Astrocyte (in vitro differentiated cells and primary cell): ENCODE measurements at regions not wholly inside any gene's neighbourhood (a gene's known extent, or its start where the extent isn't known, plus 50 kb on each side); places are given as distances from the start of the nearest gene placed in this dataset.

Source experiments
- DNase-seq: peaks from one replicate; pipeline ENCODE4 v3.0.0-alpha.2; 2010; ENCODE audit warnings: low read depth
- FAIRE-seq: peaks from 2 replicates; lab custom pipeline; 2011; peaks lifted over from hg19 to GRCh38; lab: Jason Lieb, UNC
- H2AFZ ChIP-seq: 2 replicates; pipeline ENCODE4 v1.6.0; 2012; ENCODE audit warnings: low read depth, low read length, inconsistent platforms
- H3K27ac ChIP-seq: 2 replicates; pipeline ENCODE4 v1.5.1; 2011; ENCODE audit warnings: low read depth, low read length, inconsistent platforms
- H3K27me3 ChIP-seq: 2 replicates; pipeline ENCODE4 v1.6.0; 2011; ENCODE audit warnings: low read length, inconsistent platforms; ENCODE audit not compliant: insufficient read depth
- H3K36me3 ChIP-seq: 2 replicates; pipeline ENCODE4 v1.5.1; 2011; ENCODE audit warnings: low read length, inconsistent platforms; ENCODE audit not compliant: insufficient read depth
- H3K4me1 ChIP-seq: 2 replicates; pipeline ENCODE4 v1.5.1; 2011; ENCODE audit warnings: low read length, inconsistent platforms; ENCODE audit not compliant: insufficient read depth
- H3K4me2 ChIP-seq: 2 replicates; pipeline ENCODE4 v1.6.0; 2012; ENCODE audit warnings: low read length, inconsistent platforms
- H3K4me3 ChIP-seq: 2 replicates; pipeline ENCODE4 v1.5.1; 2011; ENCODE audit warnings: low read depth, mild to moderate bottlenecking, low read length, inconsistent platforms; ENCODE audit not compliant: insufficient read depth
- H3K79me2 ChIP-seq: 2 replicates; pipeline ENCODE4 v1.6.0; 2012; ENCODE audit warnings: mild to moderate bottlenecking, low read length, inconsistent platforms; ENCODE audit not compliant: insufficient read depth
- H3K9ac ChIP-seq: 2 replicates; pipeline ENCODE4 v1.6.0; 2012; ENCODE audit warnings: mild to moderate bottlenecking, low read length, inconsistent platforms
- H3K9me3 ChIP-seq: 2 replicates; pipeline ENCODE4 v1.5.1; 2012; ENCODE audit warnings: low read depth, mild to moderate bottlenecking, low read length, inconsistent platforms; ENCODE audit not compliant: insufficient read depth
- H4K20me1 ChIP-seq: 2 replicates; pipeline ENCODE4 v1.6.0; 2012; ENCODE audit warnings: low read length, inconsistent platforms; ENCODE audit not compliant: insufficient read depth
- H3K27ac Mint-ChIP-seq: one replicate; pipeline ENCODE4 v1.8.0; 2021; ENCODE audit warnings: mild to moderate bottlenecking, mixed read lengths; ENCODE audit not compliant: unreplicated experiment
- H3K27me3 Mint-ChIP-seq: one replicate; pipeline ENCODE4 v1.8.0; 2021; ENCODE audit warnings: low read depth, mixed read lengths; ENCODE audit not compliant: unreplicated experiment
- H3K36me3 Mint-ChIP-seq: one replicate; pipeline ENCODE4 v1.8.0; 2021; ENCODE audit warnings: low read depth, mixed read lengths; ENCODE audit not compliant: unreplicated experiment
- H3K4me1 Mint-ChIP-seq: one replicate; pipeline ENCODE4 v1.8.0; 2021; ENCODE audit warnings: low read depth, mixed read lengths; ENCODE audit not compliant: unreplicated experiment
- H3K4me3 Mint-ChIP-seq: one replicate; pipeline ENCODE4 v1.8.0; 2021; ENCODE audit warnings: mild to moderate bottlenecking, moderate library complexity, mixed read lengths; ENCODE audit not compliant: unreplicated experiment
- H3K9me3 Mint-ChIP-seq: one replicate; pipeline ENCODE4 v1.8.0; 2021; ENCODE audit warnings: mild to moderate bottlenecking, mixed read lengths; ENCODE audit not compliant: unreplicated experiment
- CTCF ChIP-seq: IDR thresholded peaks from 2 replicates; pipeline ENCODE4 v1.5.1; 2011; ENCODE audit warnings: low read depth, mild to moderate bottlenecking, inconsistent platforms, low read length, moderate library complexity; ENCODE audit not compliant: insufficient read depth
- EZH2 ChIP-seq: IDR thresholded peaks from 2 replicates; pipeline ENCODE4 v1.6.1; 2012; ENCODE audit warnings: mild to moderate bottlenecking, low read length, inconsistent platforms; ENCODE audit not compliant: insufficient read depth

GRCh38 chr10:117928281-117928680 is 118.5 kb downstream of the RAB11FIP2 start:
- H3K27ac ChIP-seq = no peak overlapping the region
- no peaks in the 10 kb centered on the region for H3K9me3 Mint-ChIP-seq
- no peak overlapping the region for H3K4me3 ChIP-seq
- H3K27me3 Mint-ChIP-seq = peaks cover 7% of the 10 kb centered on the region
- no peaks in the 10 kb centered on the region for H3K4me1 ChIP-seq
- no peak overlapping the region for H2AFZ ChIP-seq
- TF ChIP-seq EZH2 (no peak), CTCF (no peak)
- no peak overlapping the region for H3K9ac ChIP-seq
- H3K9me3 ChIP-seq = no peaks in the 10 kb centered on the region
- H4K20me1 ChIP-seq = no peaks in the 10 kb centered on the region
- H3K36me3 Mint-ChIP-seq = no peaks in the 10 kb centered on the region
- no peak for FAIRE-seq
- no peak overlapping the region for H3K4me2 ChIP-seq
- DNase-seq = no peak
- H3K4me3 Mint-ChIP-seq = no peak overlapping the region
- no peaks in the 10 kb centered on the region for H3K36me3 ChIP-seq
- H3K79me2 ChIP-seq = no peaks in the 10 kb centered on the region
- H3K27me3 ChIP-seq = no peaks in the 10 kb centered on the region
- no peak overlapping the region for H3K27ac Mint-ChIP-seq
- no peaks in the 10 kb centered on the region for H3K4me1 Mint-ChIP-seq

DNA sequence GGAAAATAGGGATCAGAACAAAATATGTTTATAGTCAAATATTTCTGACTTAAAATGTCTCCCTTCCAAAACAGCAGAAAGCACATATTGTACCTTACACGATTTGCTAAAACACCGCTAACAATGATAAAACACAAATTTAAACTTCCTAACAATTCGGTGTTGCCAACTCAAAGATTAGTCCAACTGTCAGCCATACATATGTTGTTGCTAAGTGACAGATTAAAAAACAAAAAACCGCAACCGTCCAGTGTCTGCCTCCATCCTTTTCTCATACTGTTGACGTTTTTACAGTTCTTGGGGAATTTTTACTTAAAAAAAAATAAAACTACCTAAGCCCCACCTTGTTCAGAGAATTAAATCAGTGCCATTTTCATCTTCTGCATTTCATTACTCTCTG is 118.0 kb downstream of the RAB11FIP2 start:
- no peaks in the 10 kb centered on the region for H3K36me3 Mint-ChIP-seq
- Histone ChIP-seq H3K4me1 (no peaks in the 10 kb centered on the region), H3K9ac (no peak overlapping the region), H3K27ac (no peak overlapping the region), H3K4me2 (no peak overlapping the region), H2AFZ (no peak overlapping the region), H3K36me3 (no peaks in the 10 kb centered on the region), H3K79me2 (no peaks in the 10 kb centered on the region), H4K20me1 (no peaks in the 10 kb centered on the region), H3K4me3 (no peak overlapping the region), H3K27me3 (no peaks in the 10 kb centered on the region), H3K9me3 (no peaks in the 10 kb centered on the region)
- H3K27ac Mint-ChIP-seq = no peak overlapping the region
- FAIRE-seq (no peak), DNase-seq (no peak)
- H3K27me3 Mint-ChIP-seq = peaks cover 7% of the 10 kb centered on the region
- TF ChIP-seq EZH2 = no peak
- no peak for TF ChIP-seq CTCF
- no peak overlapping the region for H3K4me3 Mint-ChIP-seq
- no peaks in the 10 kb centered on the region for H3K4me1 Mint-ChIP-seq
- H3K9me3 Mint-ChIP-seq = no peaks in the 10 kb centered on the region

- Histone ChIP-seq H2AFZ (no peak overlapping the region), H3K4me2 (no peak overlapping the region), H3K9me3 (no peaks in the 10 kb centered on the region), H3K4me3 (no peak overlapping the region), H3K27ac (no peak overlapping the region), H3K36me3 (no peaks in the 10 kb centered on the region), H3K4me1 (no peaks in the 10 kb centered on the region), H4K20me1 (no peaks in the 10 kb centered on the region), H3K27me3 (no peaks in the 10 kb centered on the region), H3K79me2 (no peaks in the 10 kb centered on the region), H3K9ac (no peak overlapping the region)
- H3K27me3 Mint-ChIP-seq = peaks cover 7% of the 10 kb centered on the region
- H3K9me3 Mint-ChIP-seq = no peaks in the 10 kb centered on the region
- H3K4me3 Mint-ChIP-seq = no peak overlapping the region
- FAIRE-seq (no peak), DNase-seq (no peak)
- no peaks in the 10 kb centered on the region for H3K36me3 Mint-ChIP-seq
- TF ChIP-seq EZH2 (no peak), CTCF (no peak)
- no peak overlapping the region for H3K27ac Mint-ChIP-seq
- no peaks in the 10 kb centered on the region for H3K4me1 Mint-ChIP-seq
Measured at GRCh38 chr10:117929327-117930067, 117.2 kb downstream of the RAB11FIP2 start.
